DND-41 (cell line): ENCODE measurements at regions not wholly inside any gene's neighbourhood (a gene's known extent, or its start where the extent isn't known, plus 50 kb on each side); places are given as distances from the start of the nearest gene placed in this dataset.

ENCODE experiments used
- ATAC-seq: fragments of 200-7000 bp; cut with Tn5 transposase; 3 replicates; pipeline ENCODE4 v1.9.1; 2021; ENCODE audit warnings: low read depth; ENCODE audit not compliant: insufficient read depth
- DNase-seq: peaks from one replicate; pipeline ENCODE4 v3.0.0-alpha.2; 2020
- H2AFZ ChIP-seq: 2 replicates; pipeline ENCODE4 v1.6.0; 2012; ENCODE audit warnings: low read depth, low read length
- H3K27ac ChIP-seq: 2 replicates; pipeline ENCODE4 v1.5.1; 2012; ENCODE audit warnings: low read length, inconsistent platforms
- H3K27me3 ChIP-seq: fragments of 200-600 bp; sonication (generic); 2 replicates; pipeline ENCODE4 v1.6.0; 2012; ENCODE audit warnings: low read length, mild to moderate bottlenecking, inconsistent platforms; ENCODE audit not compliant: insufficient read depth, poor library complexity
- H3K36me3 ChIP-seq: 2 replicates; pipeline ENCODE4 v1.5.1; 2012; ENCODE audit warnings: low read length, inconsistent platforms; ENCODE audit not compliant: insufficient read depth
- H3K4me1 ChIP-seq: 2 replicates; pipeline ENCODE4 v1.5.1; 2012; ENCODE audit warnings: mild to moderate bottlenecking, low read length; ENCODE audit not compliant: insufficient read depth
- H3K4me2 ChIP-seq: 2 replicates; pipeline ENCODE4 v1.6.0; 2012; ENCODE audit warnings: mild to moderate bottlenecking, moderate library complexity, low read length, inconsistent platforms; ENCODE audit not compliant: insufficient read depth
- H3K4me3 ChIP-seq, 2 experiments: fragments of 200-600 bp in 1 of 2; shearing (Covaris generic) in 1 of 2; 2 replicates each; pipeline ENCODE4 v1.5.1; 2012 to 2016; ENCODE audit warnings: inconsistent platforms in 2 of 2, low read length in 2 of 2, mild to moderate bottlenecking in 2 of 2, low read depth in 1 of 2, moderate library complexity in 1 of 2
- H3K79me2 ChIP-seq: 2 replicates; pipeline ENCODE4 v1.6.0; 2012; ENCODE audit warnings: low read length, inconsistent platforms; ENCODE audit not compliant: insufficient read depth
- H3K9ac ChIP-seq: 2 replicates; pipeline ENCODE4 v1.6.0; 2012; ENCODE audit warnings: low read depth, mild to moderate bottlenecking, inconsistent platforms, low read length, moderate library complexity
- H3K9me3 ChIP-seq: 2 replicates; pipeline ENCODE4 v1.5.1; 2012; ENCODE audit warnings: low read length, moderate library complexity, mild to moderate bottlenecking, inconsistent platforms; ENCODE audit not compliant: insufficient read depth, severe bottlenecking
- H4K20me1 ChIP-seq: 2 replicates; pipeline ENCODE4 v1.6.0; 2012; ENCODE audit warnings: low read length; ENCODE audit not compliant: insufficient read depth
- CTCF ChIP-seq: IDR thresholded peaks from 2 replicates; pipeline ENCODE4 v1.5.1; 2012; ENCODE audit warnings: borderline replicate concordance, low read length, moderate library complexity, mild to moderate bottlenecking; ENCODE audit not compliant: poor library complexity, severe bottlenecking; ENCODE audit errors: extremely low read depth
- EZH2 ChIP-seq: IDR thresholded peaks from 3 replicates; pipeline ENCODE4 v1.6.1; 2012; ENCODE audit warnings: borderline replicate concordance, low read depth, mild to moderate bottlenecking, moderate library complexity, low read length, inconsistent platforms; ENCODE audit not compliant: severe bottlenecking

GRCh38 chr6:84344005-84344404 is 116.6 kb upstream of the CEP162 start:
- Histone ChIP-seq H3K9ac (no peak overlapping the region), H3K27me3 (no peaks in the 10 kb centered on the region), H3K9me3 (no peaks in the 10 kb centered on the region), H4K20me1 (no peaks in the 10 kb centered on the region), H3K4me3 (no peak overlapping the region), H3K27ac (no peak overlapping the region), H3K4me1 (no peaks in the 10 kb centered on the region), H3K79me2 (no peaks in the 10 kb centered on the region), H3K4me2 (no peak overlapping the region), H3K36me3 (no peaks in the 10 kb centered on the region), H2AFZ (no peak overlapping the region)
- TF ChIP-seq EZH2 (no peak), CTCF (no peak)
- no peak for DNase-seq
- ATAC-seq, result no peak

GRCh38 chr6:84340422-84340821 is 113.0 kb upstream of the CEP162 start:
- Histone ChIP-seq H3K4me3 (no peak overlapping the region), H3K4me2 (no peak overlapping the region), H3K9ac (no peak overlapping the region), H3K79me2 (no peaks in the 10 kb centered on the region), H3K36me3 (no peaks in the 10 kb centered on the region), H3K9me3 (no peaks in the 10 kb centered on the region), H2AFZ (no peak overlapping the region), H3K4me1 (no peaks in the 10 kb centered on the region), H3K27ac (no peak overlapping the region), H3K27me3 (no peaks in the 10 kb centered on the region), H4K20me1 (no peaks in the 10 kb centered on the region)
- DNase-seq (no peak), ATAC-seq (no peak)
- no peak for TF ChIP-seq EZH2
- TF ChIP-seq CTCF, result no peak

- no peak for ATAC-seq
- no peaks in the 10 kb centered on the region for H3K36me3 ChIP-seq
- TF ChIP-seq CTCF, result no peak
- H3K4me1 ChIP-seq, result no peaks in the 10 kb centered on the region
- H3K27ac ChIP-seq, result no peak overlapping the region
- no peaks in the 10 kb centered on the region for H3K9me3 ChIP-seq
- no peak overlapping the region for H3K4me2 ChIP-seq
- H3K79me2 ChIP-seq, result no peaks in the 10 kb centered on the region
- H4K20me1 ChIP-seq, result no peaks in the 10 kb centered on the region
- H3K9ac ChIP-seq, result no peak overlapping the region
- H3K27me3 ChIP-seq, result no peaks in the 10 kb centered on the region
- DNase-seq, result no peak
- no peak overlapping the region for H2AFZ ChIP-seq
- no peak overlapping the region for H3K4me3 ChIP-seq
Observed at GRCh38 chr6:84333842-84334241, 106.4 kb upstream of the CEP162 start.
